ENCODE measurements at regions not wholly inside any gene's neighbourhood (a gene's known extent, or its start where the extent isn't known, plus 50 kb on each side); places are given as distances from the start of the nearest gene placed in this dataset.
"Not testable (repeated sequence)": the region's sequence is repeated elsewhere in the genome, so short reads cannot be mapped to it uniquely, and the experiment has no call there.

GRCh38 chr1:104664374-104664773 lies 914.7 kb downstream of the AMY1C start:
- TF ChIP-seq, protein P1, sequence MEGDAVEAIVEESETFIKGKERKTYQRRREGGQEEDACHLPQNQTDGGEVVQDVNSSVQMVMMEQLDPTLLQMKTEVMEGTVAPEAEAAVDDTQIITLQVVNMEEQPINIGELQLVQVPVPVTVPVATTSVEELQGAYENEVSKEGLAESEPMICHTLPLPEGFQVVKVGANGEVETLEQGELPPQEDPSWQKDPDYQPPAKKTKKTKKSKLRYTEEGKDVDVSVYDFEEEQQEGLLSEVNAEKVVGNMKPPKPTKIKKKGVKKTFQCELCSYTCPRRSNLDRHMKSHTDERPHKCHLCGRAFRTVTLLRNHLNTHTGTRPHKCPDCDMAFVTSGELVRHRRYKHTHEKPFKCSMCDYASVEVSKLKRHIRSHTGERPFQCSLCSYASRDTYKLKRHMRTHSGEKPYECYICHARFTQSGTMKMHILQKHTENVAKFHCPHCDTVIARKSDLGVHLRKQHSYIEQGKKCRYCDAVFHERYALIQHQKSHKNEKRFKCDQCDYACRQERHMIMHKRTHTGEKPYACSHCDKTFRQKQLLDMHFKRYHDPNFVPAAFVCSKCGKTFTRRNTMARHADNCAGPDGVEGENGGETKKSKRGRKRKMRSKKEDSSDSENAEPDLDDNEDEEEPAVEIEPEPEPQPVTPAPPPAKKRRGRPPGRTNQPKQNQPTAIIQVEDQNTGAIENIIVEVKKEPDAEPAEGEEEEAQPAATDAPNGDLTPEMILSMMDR (CRISPR knock-in tag; IDR thresholded peaks at IDR 0.05): not testable (repeated sequence)
- not testable (repeated sequence) for TF ChIP-seq JUND (CRISPR knock-in tag; IDR thresholded peaks at IDR 0.05); POLR2A (IDR thresholded peaks at IDR 0.05; ENCODE audit: insufficient read depth in 1 of 2, low read depth in 2 of 2, low read length in 2 of 2)
